NCI-H1105 treated with DMSO at 0.1 percent for 48 hours (cell line): ENCODE measurements at regions not wholly inside any gene's neighbourhood (a gene's known extent, or its start where the extent isn't known, plus 50 kb on each side); places are given as distances from the start of the nearest gene placed in this dataset.

Source experiments
- DNase-seq: peaks from one replicate; lab custom pipeline; 2025; lab: John Stamatoyannopoulos, UW

GRCh38 chr6:22883061-22883717 lies 313.8 kb downstream of the HDGFL1 start:
- DNase-seq: no peak

GRCh38 chr6:22884456-22884855 lies 315.1 kb downstream of the HDGFL1 start:
- no peak for DNase-seq

GRCh38 chr6:22886650-22887581 lies 317.6 kb downstream of the HDGFL1 start:
- DNase-seq: no peak

- no peak for DNase-seq
Observed at GRCh38 chr6:22888163-22888752, 318.9 kb downstream of the HDGFL1 start.

GRCh38 chr6:22891934-22892333 lies 322.6 kb downstream of the HDGFL1 start:
- DNase-seq: no peak

- no peak for DNase-seq
Observed at GRCh38 chr6:22892452-22892851, 323.1 kb downstream of the HDGFL1 start.

GRCh38 chr6:22896696-22897095 lies 327.3 kb downstream of the HDGFL1 start:
- no peak for DNase-seq

GRCh38 chr6:22899426-22899825 lies 330.1 kb downstream of the HDGFL1 start:
- DNase-seq: no peak

- no peak for DNase-seq
Observed at GRCh38 chr6:22903826-22904225, 334.5 kb downstream of the HDGFL1 start.

- DNase-seq: peak; percentile 75
Observed at GRCh38 chr6:22904431-22904830, 335.1 kb downstream of the HDGFL1 start.

GRCh38 chr6:22906091-22906549 lies 336.8 kb downstream of the HDGFL1 start:
- no peak for DNase-seq

GRCh38 chr6:22907085-22907484 lies 337.7 kb downstream of the HDGFL1 start:
- no peak for DNase-seq

GRCh38 chr6:22910370-22910769 lies 341.0 kb downstream of the HDGFL1 start:
- DNase-seq: no peak

- no peak for DNase-seq
Observed at GRCh38 chr6:22913612-22914011, 344.2 kb downstream of the HDGFL1 start.

- no peak for DNase-seq
Observed at GRCh38 chr6:22917344-22917743, 348.0 kb downstream of the HDGFL1 start.

GRCh38 chr6:22921828-22922227 lies 352.5 kb downstream of the HDGFL1 start:
- DNase-seq: no peak

- DNase-seq: no peak
Observed at GRCh38 chr6:22925304-22925835, 356.0 kb downstream of the HDGFL1 start.

- no peak for DNase-seq
Observed at GRCh38 chr6:22925920-22926789, 356.8 kb downstream of the HDGFL1 start.

- DNase-seq: no peak
Observed at GRCh38 chr6:22926790-22927354, 357.5 kb downstream of the HDGFL1 start.

- DNase-seq: no peak
Observed at GRCh38 chr6:22928775-22929174, 359.4 kb downstream of the HDGFL1 start.

- no peak for DNase-seq
Observed at GRCh38 chr6:22929311-22929985, 360.1 kb downstream of the HDGFL1 start.
